ENCODE measurements at regions not wholly inside any gene's neighbourhood (a gene's known extent, or its start where the extent isn't known, plus 50 kb on each side); places are given as distances from the start of the nearest gene placed in this dataset.

DNA sequence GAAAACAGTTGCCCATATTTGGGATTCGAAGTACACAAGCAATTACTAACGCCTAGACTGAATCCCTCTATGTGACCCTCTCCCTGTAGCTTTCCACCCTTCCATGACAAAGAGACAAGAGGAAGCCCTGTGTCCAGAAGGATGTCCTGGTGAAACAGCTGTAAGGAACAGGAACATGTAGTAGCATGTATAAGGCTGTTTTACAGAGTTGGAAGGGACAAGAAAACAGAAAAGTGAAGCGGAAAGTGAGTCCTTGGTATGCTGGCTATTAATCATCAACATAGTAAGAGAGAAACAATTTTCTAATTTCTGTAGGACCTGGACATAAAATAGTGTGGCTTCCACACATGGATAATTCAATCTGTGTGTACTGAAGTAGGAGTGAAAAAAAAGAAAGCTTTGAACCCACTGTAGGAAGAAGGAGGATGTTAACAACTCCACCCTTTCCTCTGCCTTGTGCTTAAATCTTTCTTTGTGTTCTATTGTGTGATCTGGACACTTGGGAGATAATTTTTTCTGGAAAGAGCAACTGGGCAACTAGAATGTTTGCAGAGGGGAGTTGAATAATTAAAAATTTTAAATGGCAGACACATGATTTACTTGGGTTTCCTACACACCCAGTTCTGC lies 162.3 kb upstream of the ZSWIM2 start (continued):
- TF ChIP-seq, protein P1, sequence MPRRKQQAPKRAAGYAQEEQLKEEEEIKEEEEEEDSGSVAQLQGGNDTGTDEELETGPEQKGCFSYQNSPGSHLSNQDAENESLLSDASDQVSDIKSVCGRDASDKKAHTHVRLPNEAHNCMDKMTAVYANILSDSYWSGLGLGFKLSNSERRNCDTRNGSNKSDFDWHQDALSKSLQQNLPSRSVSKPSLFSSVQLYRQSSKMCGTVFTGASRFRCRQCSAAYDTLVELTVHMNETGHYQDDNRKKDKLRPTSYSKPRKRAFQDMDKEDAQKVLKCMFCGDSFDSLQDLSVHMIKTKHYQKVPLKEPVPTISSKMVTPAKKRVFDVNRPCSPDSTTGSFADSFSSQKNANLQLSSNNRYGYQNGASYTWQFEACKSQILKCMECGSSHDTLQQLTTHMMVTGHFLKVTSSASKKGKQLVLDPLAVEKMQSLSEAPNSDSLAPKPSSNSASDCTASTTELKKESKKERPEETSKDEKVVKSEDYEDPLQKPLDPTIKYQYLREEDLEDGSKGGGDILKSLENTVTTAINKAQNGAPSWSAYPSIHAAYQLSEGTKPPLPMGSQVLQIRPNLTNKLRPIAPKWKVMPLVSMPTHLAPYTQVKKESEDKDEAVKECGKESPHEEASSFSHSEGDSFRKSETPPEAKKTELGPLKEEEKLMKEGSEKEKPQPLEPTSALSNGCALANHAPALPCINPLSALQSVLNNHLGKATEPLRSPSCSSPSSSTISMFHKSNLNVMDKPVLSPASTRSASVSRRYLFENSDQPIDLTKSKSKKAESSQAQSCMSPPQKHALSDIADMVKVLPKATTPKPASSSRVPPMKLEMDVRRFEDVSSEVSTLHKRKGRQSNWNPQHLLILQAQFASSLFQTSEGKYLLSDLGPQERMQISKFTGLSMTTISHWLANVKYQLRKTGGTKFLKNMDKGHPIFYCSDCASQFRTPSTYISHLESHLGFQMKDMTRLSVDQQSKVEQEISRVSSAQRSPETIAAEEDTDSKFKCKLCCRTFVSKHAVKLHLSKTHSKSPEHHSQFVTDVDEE (CRISPR knock-in tag; IDR thresholded peaks at IDR 0.05): no peak

GRCh38 chr2:187009483-187010239 lies 160.7 kb upstream of the ZSWIM2 start:
- TF ChIP-seq ZNF565 (CRISPR knock-in tag; conservative IDR thresholded peaks at IDR 0.05; ENCODE audit: low read depth) (no peak), ARNTL (CRISPR knock-in tag; IDR thresholded peaks at IDR 0.05; ENCODE audit: borderline replicate concordance, low read depth) (no peak), ZFP30 (CRISPR knock-in tag; IDR thresholded peaks at IDR 0.05) (no peak), TCF4 (CRISPR knock-in tag; IDR thresholded peaks at IDR 0.05; ENCODE audit: borderline replicate concordance) (no peak), SNAI2 (CRISPR knock-in tag; IDR thresholded peaks at IDR 0.05) (no peak)
- TF ChIP-seq, protein P2, sequence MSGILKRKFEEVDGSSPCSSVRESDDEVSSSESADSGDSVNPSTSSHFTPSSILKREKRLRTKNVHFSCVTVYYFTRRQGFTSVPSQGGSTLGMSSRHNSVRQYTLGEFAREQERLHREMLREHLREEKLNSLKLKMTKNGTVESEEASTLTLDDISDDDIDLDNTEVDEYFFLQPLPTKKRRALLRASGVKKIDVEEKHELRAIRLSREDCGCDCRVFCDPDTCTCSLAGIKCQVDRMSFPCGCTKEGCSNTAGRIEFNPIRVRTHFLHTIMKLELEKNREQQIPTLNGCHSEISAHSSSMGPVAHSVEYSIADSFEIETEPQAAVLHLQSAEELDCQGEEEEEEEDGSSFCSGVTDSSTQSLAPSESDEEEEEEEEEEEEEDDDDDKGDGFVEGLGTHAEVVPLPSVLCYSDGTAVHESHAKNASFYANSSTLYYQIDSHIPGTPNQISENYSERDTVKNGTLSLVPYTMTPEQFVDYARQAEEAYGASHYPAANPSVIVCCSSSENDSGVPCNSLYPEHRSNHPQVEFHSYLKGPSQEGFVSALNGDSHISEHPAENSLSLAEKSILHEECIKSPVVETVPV (CRISPR knock-in tag; IDR thresholded peaks at IDR 0.05): no peak
- no peak for ATAC-seq

- no peak for TF ChIP-seq SNAI2 (CRISPR knock-in tag; IDR thresholded peaks at IDR 0.05)
- no peak for TF ChIP-seq ARNTL (CRISPR knock-in tag; IDR thresholded peaks at IDR 0.05; ENCODE audit: borderline replicate concordance, low read depth)
- TF ChIP-seq, protein P3, sequence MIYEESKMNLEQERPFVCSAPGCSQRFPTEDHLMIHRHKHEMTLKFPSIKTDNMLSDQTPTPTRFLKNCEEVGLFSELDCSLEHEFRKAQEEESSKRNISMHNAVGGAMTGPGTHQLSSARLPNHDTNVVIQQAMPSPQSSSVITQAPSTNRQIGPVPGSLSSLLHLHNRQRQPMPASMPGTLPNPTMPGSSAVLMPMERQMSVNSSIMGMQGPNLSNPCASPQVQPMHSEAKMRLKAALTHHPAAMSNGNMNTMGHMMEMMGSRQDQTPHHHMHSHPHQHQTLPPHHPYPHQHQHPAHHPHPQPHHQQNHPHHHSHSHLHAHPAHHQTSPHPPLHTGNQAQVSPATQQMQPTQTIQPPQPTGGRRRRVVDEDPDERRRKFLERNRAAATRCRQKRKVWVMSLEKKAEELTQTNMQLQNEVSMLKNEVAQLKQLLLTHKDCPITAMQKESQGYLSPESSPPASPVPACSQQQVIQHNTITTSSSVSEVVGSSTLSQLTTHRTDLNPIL (CRISPR knock-in tag; IDR thresholded peaks at IDR 0.05; ENCODE audit: low read depth): no peak
- TF ChIP-seq, protein P2 (CRISPR knock-in tag; IDR thresholded peaks at IDR 0.05): no peak
- TF ChIP-seq RARB (CRISPR knock-in tag; IDR thresholded peaks at IDR 0.05): no peak
- no peak for TF ChIP-seq ZFP3 (CRISPR knock-in tag; IDR thresholded peaks at IDR 0.05)
- TF ChIP-seq PPARA (CRISPR knock-in tag; IDR thresholded peaks at IDR 0.05; ENCODE audit: borderline replicate concordance): no peak
- TF ChIP-seq ZNF70 (CRISPR knock-in tag; IDR thresholded peaks at IDR 0.05): no peak
- no peak for TF ChIP-seq PATZ1 (CRISPR knock-in tag; IDR thresholded peaks at IDR 0.05; ENCODE audit: borderline replicate concordance)
- TF ChIP-seq, protein P4, sequence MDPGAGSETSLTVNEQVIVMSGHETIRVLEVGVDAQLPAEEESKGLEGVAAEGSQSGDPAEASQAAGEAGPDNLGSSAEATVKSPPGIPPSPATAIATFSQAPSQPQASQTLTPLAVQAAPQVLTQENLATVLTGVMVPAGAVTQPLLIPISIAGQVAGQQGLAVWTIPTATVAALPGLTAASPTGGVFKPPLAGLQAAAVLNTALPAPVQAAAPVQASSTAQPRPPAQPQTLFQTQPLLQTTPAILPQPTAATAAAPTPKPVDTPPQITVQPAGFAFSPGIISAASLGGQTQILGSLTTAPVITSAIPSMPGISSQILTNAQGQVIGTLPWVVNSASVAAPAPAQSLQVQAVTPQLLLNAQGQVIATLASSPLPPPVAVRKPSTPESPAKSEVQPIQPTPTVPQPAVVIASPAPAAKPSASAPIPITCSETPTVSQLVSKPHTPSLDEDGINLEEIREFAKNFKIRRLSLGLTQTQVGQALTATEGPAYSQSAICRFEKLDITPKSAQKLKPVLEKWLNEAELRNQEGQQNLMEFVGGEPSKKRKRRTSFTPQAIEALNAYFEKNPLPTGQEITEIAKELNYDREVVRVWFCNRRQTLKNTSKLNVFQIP (CRISPR knock-in tag; IDR thresholded peaks at IDR 0.05; ENCODE audit: borderline replicate concordance, low read depth): no peak
- TF ChIP-seq ESRRG (CRISPR knock-in tag; IDR thresholded peaks at IDR 0.05): no peak
- no peak for TF ChIP-seq BACH2 (CRISPR knock-in tag; IDR thresholded peaks at IDR 0.05; ENCODE audit: borderline replicate concordance)
- no peak for TF ChIP-seq GLIS3 (CRISPR knock-in tag; IDR thresholded peaks at IDR 0.05)
- TF ChIP-seq ZFP30 (CRISPR knock-in tag; IDR thresholded peaks at IDR 0.05): no peak
- no peak for TF ChIP-seq CSDC2 (CRISPR knock-in tag; IDR thresholded peaks at IDR 0.05)
- TF ChIP-seq ZNF565 (CRISPR knock-in tag; conservative IDR thresholded peaks at IDR 0.05; ENCODE audit: low read depth): no peak
- ATAC-seq: no peak
These were observed 159.1 kb upstream of the ZSWIM2 start for GRCh38 chr2:187008111-187008510.

Data from SK-N-SH treated with all-trans-retinoic acid at 6 μM for 48 hours (cell line).